GM21515 (cell line): ENCODE measurements at regions not wholly inside any gene's neighbourhood (a gene's known extent, or its start where the extent isn't known, plus 50 kb on each side); places are given as distances from the start of the nearest gene placed in this dataset.

Source experiments
- ATAC-seq: cut with Tn5 transposase; IDR thresholded peaks from one replicate; pipeline ENCODE4 v1.9.1; 2021; ENCODE audit not compliant: unreplicated experiment

GRCh38 chr12:115598871-115599811 lies 678.4 kb downstream of the MED13L start:
- no peak for ATAC-seq

GRCh38 chr12:115597157-115597712 lies 680.3 kb downstream of the MED13L start:
- no peak for ATAC-seq

- no peak for ATAC-seq
Observed at GRCh38 chr12:115588131-115588530, 689.4 kb downstream of the MED13L start.

- ATAC-seq: no peak
Observed at GRCh38 chr12:115584156-115584555, 693.3 kb downstream of the MED13L start.

GRCh38 chr12:115583591-115583990 lies 693.9 kb downstream of the MED13L start:
- no peak for ATAC-seq

- ATAC-seq: no peak
Observed at GRCh38 chr12:115577401-115577800, 700.1 kb downstream of the MED13L start.

GRCh38 chr12:115574826-115575225 lies 702.7 kb downstream of the MED13L start:
- no peak for ATAC-seq

- peak; percentile 92 for ATAC-seq
Observed at GRCh38 chr12:115572440-115572839, 705.1 kb downstream of the MED13L start.

- ATAC-seq: no peak
Observed at GRCh38 chr12:115571446-115571845, 706.0 kb downstream of the MED13L start.

- ATAC-seq: no peak
Observed at GRCh38 chr12:115571027-115571426, 706.5 kb downstream of the MED13L start.

GRCh38 chr12:115570069-115570777 lies 707.3 kb downstream of the MED13L start:
- ATAC-seq: no peak

- no peak for ATAC-seq
Observed at GRCh38 chr12:115569345-115570068, 708.0 kb downstream of the MED13L start.

GRCh38 chr12:115558281-115558680 lies 719.2 kb downstream of the MED13L start:
- no peak for ATAC-seq

GRCh38 chr12:115553622-115554021 lies 723.9 kb downstream of the MED13L start:
- no peak for ATAC-seq

GRCh38 chr12:115543269-115543668 lies 734.2 kb downstream of the MED13L start:
- no peak for ATAC-seq

- no peak for ATAC-seq
Observed at GRCh38 chr12:115542656-115543055, 734.8 kb downstream of the MED13L start.

- no peak for ATAC-seq
Observed at GRCh38 chr12:115541891-115542421, 735.5 kb downstream of the MED13L start.

GRCh38 chr12:115528466-115528865 lies 749.0 kb downstream of the MED13L start:
- no peak for ATAC-seq

- no peak for ATAC-seq
Observed at GRCh38 chr12:115521771-115522409, 755.6 kb downstream of the MED13L start.

- no peak for ATAC-seq
Observed at GRCh38 chr12:115519887-115520286, 757.6 kb downstream of the MED13L start.
